ENCODE measurements at regions not wholly inside any gene's neighbourhood (a gene's known extent, or its start where the extent isn't known, plus 50 kb on each side); places are given as distances from the start of the nearest gene placed in this dataset.

DNA sequence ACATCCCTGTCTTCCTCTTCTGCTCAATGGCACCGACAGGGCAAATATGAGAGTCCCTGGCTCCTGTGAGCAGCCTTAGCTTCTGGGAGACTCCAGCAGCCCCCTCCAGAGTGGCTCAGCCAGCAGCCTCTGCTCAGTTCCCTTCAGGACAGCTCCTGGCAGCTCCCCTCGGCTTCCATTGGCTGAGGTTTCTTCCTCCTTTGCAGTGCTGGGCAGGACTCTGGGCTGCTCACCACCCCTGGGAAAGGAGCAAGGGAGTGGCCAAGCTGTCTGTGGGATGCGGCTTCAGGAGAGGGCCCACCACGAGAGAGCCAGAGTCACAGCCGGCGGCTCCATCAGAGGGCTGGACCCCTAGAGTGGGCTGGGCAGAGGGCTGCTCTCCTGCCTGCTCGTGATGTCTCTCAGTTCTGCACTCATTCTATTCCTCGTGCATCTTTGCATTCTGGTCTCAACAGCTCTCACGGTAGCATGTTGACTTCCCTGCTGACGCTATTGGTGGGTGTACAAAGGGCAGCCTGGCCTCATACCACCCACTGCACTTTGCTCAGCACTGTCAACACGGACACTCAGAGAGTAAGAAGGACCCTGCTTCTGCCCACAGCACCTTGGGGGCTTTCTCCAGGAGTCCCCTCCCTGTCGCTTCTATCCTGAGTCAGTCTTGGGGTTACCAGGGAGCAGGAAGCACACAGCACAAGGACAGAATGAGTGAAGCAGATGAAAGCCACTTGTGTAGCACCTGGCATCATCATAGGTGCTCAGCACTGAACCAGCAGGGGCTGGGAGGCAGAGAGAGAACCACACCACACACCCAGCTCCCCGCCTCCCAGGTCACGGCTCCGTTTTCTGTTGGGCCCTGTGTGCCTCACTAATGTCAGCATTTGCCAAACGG, 80.9 kb upstream of the ALDH1B1 start:
- H4K91ac ChIP-seq (replicated peaks; ENCODE audit: insufficient read length, low read length): no peak overlapping the region
- no peaks in the 10 kb centered on the region for H3K9me3 ChIP-seq (ENCODE audit: insufficient read depth in 2 of 2, low read depth in 1 of 2, low read length in 1 of 2)
- no peak overlapping the region for H3K4ac ChIP-seq (replicated peaks; ENCODE audit: insufficient read length, low read depth, low read length)
- H3K4me3 ChIP-seq (ENCODE audit: extremely low read depth in 1 of 4, insufficient read depth in 2 of 4, low read depth in 3 of 4, low read length in 4 of 4): no peak overlapping the region
- 83% methylated on average over 16 of the region's 16 CpGs; no CpG with 5 or more reads in 1 of the 2 experiments for WGBS, 2 experiments (ENCODE audit: extremely low coverage in 1 of 2, insufficient coverage in 1 of 2, insufficient read length in 1 of 2, insufficient replicate concordance in 2 of 2, low coverage in 1 of 2, low lambda C conversion rate in 2 of 2, missing lambda C conversion rate in 1 of 2)
- H2BK120ac ChIP-seq (replicated peaks; ENCODE audit: low read depth, low read length): no peak overlapping the region
- peaks cover 0 to 8% (median 7%) of the 10 kb centered on the region in 4 experiments; a peak in 5 of 7 replicates for H3K4me1 ChIP-seq (replicated peaks in 1 of 4; ENCODE audit: control insufficient read depth in 3 of 4, insufficient read depth in 4 of 4, low read length in 3 of 4)
- H2BK5ac ChIP-seq (ENCODE audit: low read depth, low read length): 0 out of 2 replicates have a peak overlapping the region, but pooled peaks have one; percentile 31
- no peak for FAIRE-seq
- H3K18ac ChIP-seq (ENCODE audit: extremely low read depth, low read length): no peak overlapping the region
- TF ChIP-seq, protein P1, sequence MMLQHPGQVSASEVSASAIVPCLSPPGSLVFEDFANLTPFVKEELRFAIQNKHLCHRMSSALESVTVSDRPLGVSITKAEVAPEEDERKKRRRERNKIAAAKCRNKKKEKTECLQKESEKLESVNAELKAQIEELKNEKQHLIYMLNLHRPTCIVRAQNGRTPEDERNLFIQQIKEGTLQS (IDR thresholded peaks at IDR 0.05; ENCODE audit: insufficient read depth, low read depth, low read length): no peak
- TF ChIP-seq SAP30 (IDR thresholded peaks at IDR 0.05; ENCODE audit: insufficient read depth, insufficient replicate concordance, low read length) (no peak), MAFK (IDR thresholded peaks at IDR 0.05; ENCODE audit: low read depth, low read length) (no peak), NRF1 (IDR thresholded peaks at IDR 0.05; ENCODE audit: low read depth, low read length) (no peak), EZH2 (IDR thresholded peaks at IDR 0.05; ENCODE audit: low read depth, low read length, severe bottlenecking) (no peak)
- no peaks in the 10 kb centered on the region; a peak in 2 of 7 replicates for H3K27me3 ChIP-seq (replicated peaks in 1 of 4; ENCODE audit: control insufficient read depth in 3 of 4, extremely low read depth in 1 of 4, insufficient read depth in 3 of 4, low read length in 3 of 4)
- no peak overlapping the region for H3K27ac ChIP-seq (ENCODE audit: low read depth, low read length)
- no peak overlapping the region for H2AFZ ChIP-seq (ENCODE audit: low read length)
- ChIA-PET POLR2A (ENCODE audit: partially characterized antibody) (no interaction called here), CTCF (ENCODE audit: partially characterized antibody) (interaction anchor here (1.1 to 1.7 kb wide), 3 partner anchors 12 to 398 kb away, joined by 3 to 4 read pairs (median 4); no protein-coding TSS in a partner anchor)
- no peak overlapping the region for H3K4me2 ChIP-seq (ENCODE audit: insufficient read depth in 1 of 2, low read depth in 2 of 2, low read length in 2 of 2)
- peak overlapping the region; percentile 90; the same call in 1 of the 2 replicates for H4K8ac ChIP-seq (ENCODE audit: extremely low read depth, insufficient read depth, low read length)
- H2BK12ac ChIP-seq (ENCODE audit: low read depth, low read length): peak overlapping the region; percentile 46; the same call in 1 of the 2 replicates
- peak in 1 of 2 experiments; percentile 47 for DNase-seq (ENCODE audit: low read depth in 1 of 2, low spot score in 2 of 2)
- H3K36me3 ChIP-seq (ENCODE audit: control insufficient read depth in 2 of 4, insufficient read depth in 4 of 4, low read length in 3 of 4): no peaks in the 10 kb centered on the region
- H2BK15ac ChIP-seq (ENCODE audit: low read length): 0 out of 2 replicates have a peak overlapping the region, but pooled peaks have one; percentile 23
- no peak overlapping the region for H3K9ac ChIP-seq (replicated peaks in 1 of 4; ENCODE audit: extremely low read depth in 1 of 4, low read depth in 3 of 4, low read length in 3 of 4)
- H4K5ac ChIP-seq (ENCODE audit: insufficient read length, low read depth, low read length): no peak overlapping the region
- no peak overlapping the region for H3K56ac ChIP-seq (replicated peaks; ENCODE audit: insufficient read length, low read depth, low read length)
- no peak overlapping the region for H2AK5ac ChIP-seq (ENCODE audit: low read depth, low read length)
- no peak overlapping the region for H3K14ac ChIP-seq (ENCODE audit: insufficient read length)
- no peaks in the 10 kb centered on the region for H3K79me2 ChIP-seq (ENCODE audit: control insufficient read depth in 1 of 2, insufficient read depth in 2 of 2, low read length in 2 of 2)
- H3K79me1 ChIP-seq (ENCODE audit: low read depth, low read length): no peaks in the 10 kb centered on the region
- no peak overlapping the region for H2BK20ac ChIP-seq (ENCODE audit: low read length)
- no peak overlapping the region for H3K23ac ChIP-seq (ENCODE audit: insufficient read length)
- H3K23me2 ChIP-seq (ENCODE audit: low read depth, low read length): no peaks in the 10 kb centered on the region
- no peaks in the 10 kb centered on the region for H4K20me1 ChIP-seq (replicated peaks in 1 of 2; ENCODE audit: control insufficient read depth in 1 of 2, insufficient read depth in 2 of 2, low read length in 2 of 2)

Data from H1 (cell line).